Neural crest cell (in vitro differentiated cells): ENCODE measurements at regions not wholly inside any gene's neighbourhood (a gene's known extent, or its start where the extent isn't known, plus 50 kb on each side); places are given as distances from the start of the nearest gene placed in this dataset.

Source experiments
- DNase-seq: peaks from one replicate; pipeline ENCODE4 v3.0.0; 2021; ENCODE audit warnings: low read depth, mixed read lengths, low spot score
- H3K27ac Mint-ChIP-seq: one replicate; pipeline ENCODE4 v1.8.0; 2021; ENCODE audit warnings: mild to moderate bottlenecking, mixed read lengths; ENCODE audit not compliant: unreplicated experiment
- H3K27me3 Mint-ChIP-seq: 2 replicates; pipeline ENCODE4 v1.8.0; 2021; ENCODE audit warnings: low read depth, mild to moderate bottlenecking, mixed read lengths
- H3K36me3 Mint-ChIP-seq: 2 replicates; pipeline ENCODE4 v1.8.0; 2021; ENCODE audit warnings: low read depth, mild to moderate bottlenecking, mixed read lengths
- H3K4me1 Mint-ChIP-seq: 2 replicates; pipeline ENCODE4 v1.8.0; 2021; ENCODE audit warnings: mixed read lengths
- H3K4me3 Mint-ChIP-seq: one replicate; pipeline ENCODE4 v1.8.0; 2021; ENCODE audit warnings: mild to moderate bottlenecking, mixed read lengths
- H3K9me3 Mint-ChIP-seq: 2 replicates; pipeline ENCODE4 v1.8.0; 2021; ENCODE audit warnings: mixed read lengths
- TF ChIP-seq, protein P1 (sequence below): fragments of 200-600 bp; sonication (generic); conservative IDR thresholded peaks from 2 replicates; pipeline ENCODE4 v1.5.0; 2021; ENCODE audit warnings: antibody characterized with exemption, mild to moderate bottlenecking

DNA sequence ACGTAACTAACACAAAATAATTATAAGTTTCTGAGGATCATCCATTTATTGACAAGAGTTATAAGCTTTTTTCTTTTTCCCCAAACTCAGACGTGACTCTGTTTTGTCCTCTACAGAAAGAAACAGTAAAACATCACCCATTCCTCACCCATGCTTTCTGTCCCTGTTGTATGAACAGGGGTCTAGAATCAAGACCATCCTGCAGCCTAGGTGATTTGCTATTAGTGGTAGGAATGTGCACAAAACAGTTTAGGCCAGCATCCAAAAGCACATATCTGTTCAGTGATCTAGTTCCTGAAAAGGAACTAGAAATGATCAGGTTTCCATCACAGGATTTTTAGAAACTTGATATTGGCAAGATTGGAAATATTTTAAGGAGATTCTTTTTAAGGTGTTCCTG is 527.6 kb downstream of the SOX2 start:
- Mint-ChIP-seq H3K9me3 (no peaks in the 10 kb centered on the region), H3K27me3 (no peaks in the 10 kb centered on the region), H3K36me3 (no peaks in the 10 kb centered on the region), H3K4me1 (peaks cover 62% of the 10 kb centered on the region), H3K4me3 (no peak overlapping the region), H3K27ac (peak overlapping the region; percentile 32)
- no peak for DNase-seq
- TF ChIP-seq, protein P1, sequence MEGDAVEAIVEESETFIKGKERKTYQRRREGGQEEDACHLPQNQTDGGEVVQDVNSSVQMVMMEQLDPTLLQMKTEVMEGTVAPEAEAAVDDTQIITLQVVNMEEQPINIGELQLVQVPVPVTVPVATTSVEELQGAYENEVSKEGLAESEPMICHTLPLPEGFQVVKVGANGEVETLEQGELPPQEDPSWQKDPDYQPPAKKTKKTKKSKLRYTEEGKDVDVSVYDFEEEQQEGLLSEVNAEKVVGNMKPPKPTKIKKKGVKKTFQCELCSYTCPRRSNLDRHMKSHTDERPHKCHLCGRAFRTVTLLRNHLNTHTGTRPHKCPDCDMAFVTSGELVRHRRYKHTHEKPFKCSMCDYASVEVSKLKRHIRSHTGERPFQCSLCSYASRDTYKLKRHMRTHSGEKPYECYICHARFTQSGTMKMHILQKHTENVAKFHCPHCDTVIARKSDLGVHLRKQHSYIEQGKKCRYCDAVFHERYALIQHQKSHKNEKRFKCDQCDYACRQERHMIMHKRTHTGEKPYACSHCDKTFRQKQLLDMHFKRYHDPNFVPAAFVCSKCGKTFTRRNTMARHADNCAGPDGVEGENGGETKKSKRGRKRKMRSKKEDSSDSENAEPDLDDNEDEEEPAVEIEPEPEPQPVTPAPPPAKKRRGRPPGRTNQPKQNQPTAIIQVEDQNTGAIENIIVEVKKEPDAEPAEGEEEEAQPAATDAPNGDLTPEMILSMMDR: peak; percentile 34

DNA sequence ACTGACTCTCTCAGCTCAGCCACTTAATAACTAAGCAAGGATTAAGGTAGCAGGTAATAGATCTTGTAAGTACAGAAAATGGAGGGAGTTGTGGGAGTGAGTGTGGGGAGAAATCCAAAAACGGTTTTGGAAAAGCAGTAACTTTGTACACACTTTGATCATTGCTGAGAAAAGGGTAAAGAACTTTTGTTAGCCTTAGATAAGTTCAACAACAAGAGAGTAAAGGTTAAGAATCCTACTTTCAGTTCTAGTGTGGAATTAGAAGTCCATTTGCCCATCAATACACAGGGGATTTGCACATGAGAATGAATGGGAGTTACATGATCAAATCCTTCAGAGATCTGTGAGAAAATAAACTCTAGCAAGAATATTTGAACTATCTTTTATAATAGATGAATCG is 528.7 kb downstream of the SOX2 start:
- TF ChIP-seq, protein P1: no peak
- Mint-ChIP-seq H3K27me3 (no peaks in the 10 kb centered on the region), H3K9me3 (peaks cover 1% of the 10 kb centered on the region), H3K27ac (peak overlapping the region; percentile 24), H3K36me3 (no peaks in the 10 kb centered on the region), H3K4me1 (peaks cover 65% of the 10 kb centered on the region), H3K4me3 (peak overlapping the region; percentile 16)
- DNase-seq: no peak

DNA sequence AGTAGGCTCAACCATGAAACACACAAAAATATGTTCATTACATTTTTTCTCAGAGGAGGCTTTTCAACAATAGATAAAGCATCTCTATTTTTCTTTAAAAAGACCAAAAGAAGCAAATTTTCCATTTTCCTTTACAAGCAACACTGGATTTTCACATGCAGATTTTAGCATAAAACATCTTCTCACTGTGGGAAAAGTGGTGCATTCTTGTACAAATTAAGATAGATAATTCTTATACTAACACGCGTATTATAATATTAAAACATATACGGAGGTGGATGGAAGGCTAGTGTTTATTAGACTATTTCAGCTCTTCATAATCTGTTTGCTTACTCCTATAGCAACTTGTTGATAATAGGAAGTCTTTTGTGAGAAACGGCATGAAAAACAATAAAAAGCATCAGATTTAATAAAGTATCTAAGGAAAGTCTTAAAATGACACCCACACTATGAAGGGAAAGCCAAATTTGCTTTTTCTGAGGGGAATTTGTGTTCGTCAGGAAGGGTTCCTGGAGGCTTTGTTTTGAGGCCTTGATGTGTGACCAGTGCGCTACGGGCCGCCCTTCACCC is 529.6 kb downstream of the SOX2 start:
- TF ChIP-seq, protein P1: no peak
- Mint-ChIP-seq H3K4me3 (no peak overlapping the region), H3K36me3 (no peaks in the 10 kb centered on the region), H3K27ac (no peak overlapping the region), H3K27me3 (no peaks in the 10 kb centered on the region), H3K9me3 (peaks cover 3% of the 10 kb centered on the region), H3K4me1 (peaks cover 58% of the 10 kb centered on the region)
- no peak for DNase-seq

DNA sequence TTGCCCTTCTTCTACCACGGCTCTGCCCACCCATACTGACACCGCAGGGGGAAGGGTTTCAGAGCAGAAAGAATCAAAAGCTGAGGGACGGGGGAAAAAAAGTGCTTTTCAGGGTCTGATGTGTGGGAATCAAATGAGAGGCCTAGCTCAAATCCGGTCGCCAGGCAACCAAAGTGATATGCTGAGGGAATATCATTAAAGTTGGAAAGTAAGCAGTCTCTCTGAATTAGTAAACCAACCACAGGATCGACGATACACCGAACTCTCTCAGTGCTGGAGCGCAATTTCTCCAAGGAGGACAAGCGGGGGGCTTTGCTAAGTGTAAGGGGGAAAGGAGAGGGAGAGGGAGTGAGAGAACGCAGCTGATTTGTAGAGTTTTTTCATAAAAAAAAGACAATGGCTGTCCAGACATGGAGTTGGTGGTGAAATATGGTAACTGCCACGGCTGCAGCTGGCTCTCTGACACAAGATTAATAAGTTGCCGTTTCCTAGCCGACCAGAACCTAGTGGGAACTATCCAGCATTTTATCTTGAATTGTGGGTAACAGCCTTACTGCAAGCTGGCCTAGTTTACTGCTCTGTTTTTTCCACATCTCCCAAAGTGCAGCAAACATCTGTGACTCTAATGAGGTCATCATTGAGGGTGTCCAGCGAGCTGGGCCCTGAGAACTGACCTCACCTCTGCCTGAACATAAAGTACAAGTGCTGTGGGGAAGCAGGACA is 530.2 kb downstream of the SOX2 start:
- TF ChIP-seq, protein P1: no peak
- Mint-ChIP-seq H3K4me1 (peaks cover 61% of the 10 kb centered on the region), H3K27me3 (no peaks in the 10 kb centered on the region), H3K27ac (no peak overlapping the region), H3K36me3 (no peaks in the 10 kb centered on the region), H3K4me3 (no peak overlapping the region), H3K9me3 (peaks cover 3% of the 10 kb centered on the region)
- DNase-seq: peak; percentile 64

DNA sequence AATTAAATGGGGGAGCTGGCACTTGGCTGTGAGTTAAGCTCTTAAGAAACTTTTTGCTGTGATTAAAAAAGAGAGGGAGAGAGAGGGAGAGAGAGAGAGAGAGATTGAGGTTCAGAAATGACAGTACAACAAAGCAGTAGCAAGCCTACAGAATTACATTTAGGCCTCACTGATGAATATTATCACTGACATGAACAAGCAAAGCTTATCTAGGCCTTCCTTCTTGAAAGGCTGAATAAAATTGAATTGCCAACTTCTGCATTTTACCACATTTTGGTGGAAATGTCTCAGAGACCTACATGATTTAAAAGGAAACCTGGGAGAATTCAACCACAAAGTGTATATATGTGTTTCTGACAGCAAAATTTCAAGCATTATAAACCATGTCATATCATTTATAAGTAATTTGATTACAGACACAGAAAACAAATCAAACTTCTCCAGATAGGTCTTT is 530.8 kb downstream of the SOX2 start:
- Mint-ChIP-seq H3K9me3 (peaks cover 5% of the 10 kb centered on the region), H3K4me3 (no peak overlapping the region), H3K27me3 (no peaks in the 10 kb centered on the region), H3K27ac (no peak overlapping the region), H3K4me1 (peaks cover 56% of the 10 kb centered on the region), H3K36me3 (no peaks in the 10 kb centered on the region)
- DNase-seq: no peak
- TF ChIP-seq, protein P1: no peak
